PFSK-1 (cell line): ENCODE measurements at regions not wholly inside any gene's neighbourhood (a gene's known extent, or its start where the extent isn't known, plus 50 kb on each side); places are given as distances from the start of the nearest gene placed in this dataset.

ENCODE experiments used
- POLR2AphosphoS5 ChIP-seq: IDR thresholded peaks from 2 replicates; pipeline ENCODE4 v1.6.1; 2012; ENCODE audit warnings: low read depth, mild to moderate bottlenecking, control low read depth, low read length, moderate library complexity
- SIN3A ChIP-seq: IDR thresholded peaks from 2 replicates; pipeline ENCODE4 v1.6.1; 2012; ENCODE audit warnings: mild to moderate bottlenecking, low read length, moderate library complexity, borderline replicate concordance; ENCODE audit not compliant: insufficient read depth
- TAF1 ChIP-seq: IDR thresholded peaks from 2 replicates; pipeline ENCODE4 v1.6.1; 2012; ENCODE audit warnings: low read length, control low read depth, borderline replicate concordance; ENCODE audit not compliant: insufficient read depth

DNA sequence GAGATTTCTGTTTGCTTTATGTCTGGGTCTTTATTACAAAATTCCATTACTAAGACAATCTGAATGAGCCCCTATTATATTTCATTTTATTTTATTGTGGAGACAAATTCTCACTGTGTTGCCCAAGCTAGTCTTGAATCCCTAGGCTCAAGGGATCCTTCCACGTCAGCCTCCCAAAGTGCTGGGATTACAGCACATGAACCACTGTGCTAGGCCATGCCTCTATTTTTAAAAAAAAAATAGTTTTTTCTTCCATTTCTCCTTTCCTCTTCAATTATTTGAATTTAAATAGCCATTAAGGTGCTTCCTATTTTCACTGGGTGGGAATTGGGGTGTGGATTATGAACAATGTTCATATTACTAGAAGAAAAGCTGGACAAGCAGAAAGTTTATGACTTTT is 1587.4 kb downstream of the GRIK2 start:
- no peak for TF ChIP-seq POLR2AphosphoS5
- no peak for TF ChIP-seq SIN3A
- no peak for TF ChIP-seq TAF1
